H9 (cell line): ENCODE measurements at regions not wholly inside any gene's neighbourhood (a gene's known extent, or its start where the extent isn't known, plus 50 kb on each side); places are given as distances from the start of the nearest gene placed in this dataset.

Experiments used
- DNase-seq: peaks from one replicate; pipeline ENCODE4 v3.0.0-alpha.2; 2017
- H2AFZ ChIP-seq: one replicate; pipeline ENCODE4 v1.6.1; 2013; ENCODE audit warnings: mild to moderate bottlenecking, low read length, control low read depth, moderate library complexity
- H2AK5ac ChIP-seq: 2 replicates; pipeline ENCODE4 v1.6.1; 2013; ENCODE audit warnings: low read length, control low read depth, mixed read lengths; ENCODE audit not compliant: insufficient read length
- H2BK120ac ChIP-seq: one replicate; pipeline ENCODE4 v1.6.1; 2013; ENCODE audit warnings: low read depth, mild to moderate bottlenecking, low read length, control low read depth, inconsistent platforms; ENCODE audit not compliant: poor library complexity, severe bottlenecking
- H2BK12ac ChIP-seq: 2 replicates; pipeline ENCODE4 v1.6.1; 2013; ENCODE audit warnings: low read length, control low read depth, mixed read lengths, low read depth; ENCODE audit not compliant: insufficient read length
- H2BK15ac ChIP-seq: 2 replicates; pipeline ENCODE4 v1.6.1; 2013; ENCODE audit warnings: low read depth, low read length, control low read depth
- H2BK20ac ChIP-seq: one replicate; pipeline ENCODE4 v1.6.1; 2013; ENCODE audit warnings: low read depth, mild to moderate bottlenecking, low read length, control low read depth, inconsistent platforms; ENCODE audit not compliant: poor library complexity, severe bottlenecking
- H2BK5ac ChIP-seq: 2 replicates; pipeline ENCODE4 v1.6.1; 2013; ENCODE audit warnings: low read length, control low read depth, mixed read lengths; ENCODE audit not compliant: insufficient read length
- H3K14ac ChIP-seq: 2 replicates; pipeline ENCODE4 v1.6.1; 2013; ENCODE audit warnings: low read length, control low read depth; ENCODE audit not compliant: insufficient read depth
- H3K18ac ChIP-seq: 2 replicates; pipeline ENCODE4 v1.6.1; 2013; ENCODE audit warnings: low read depth, mild to moderate bottlenecking, mixed read lengths, low read length, control low read depth; ENCODE audit not compliant: insufficient read length
- H3K23ac ChIP-seq: 2 replicates; pipeline ENCODE4 v1.6.1; 2013; ENCODE audit warnings: low read length, control low read depth, mixed read lengths, low read depth; ENCODE audit not compliant: insufficient read length
- H3K23me2 ChIP-seq: 2 replicates; pipeline ENCODE4 v1.6.1; 2013; ENCODE audit warnings: low read depth, mild to moderate bottlenecking, mixed read lengths, low read length, control low read depth; ENCODE audit not compliant: insufficient read length, poor library complexity, severe bottlenecking
- H3K27ac ChIP-seq: 2 replicates; pipeline ENCODE4 v1.5.1; 2013; ENCODE audit warnings: low read length, control low read depth, mixed read lengths, low read depth; ENCODE audit not compliant: insufficient read length
- H3K27me3 ChIP-seq: 2 replicates; pipeline ENCODE4 v1.6.1; 2013; ENCODE audit warnings: low read length, control low read depth, inconsistent platforms; ENCODE audit not compliant: insufficient read depth
- H3K4ac ChIP-seq: 2 replicates; pipeline ENCODE4 v1.6.1; 2013; ENCODE audit warnings: low read depth, mild to moderate bottlenecking, control low read depth, inconsistent platforms, low read length, moderate library complexity
- H3K4me1 ChIP-seq: 2 replicates; pipeline ENCODE4 v1.6.1; 2013; ENCODE audit warnings: low read length, control low read depth, inconsistent platforms; ENCODE audit not compliant: insufficient read depth
- H3K4me2 ChIP-seq: 2 replicates; pipeline ENCODE4 v1.6.1; 2013; ENCODE audit warnings: low read length, control low read depth, mixed read lengths; ENCODE audit not compliant: insufficient read length, insufficient read depth
- H3K56ac ChIP-seq: 2 replicates; pipeline ENCODE4 v1.6.1; 2013; ENCODE audit warnings: low read depth, mild to moderate bottlenecking, mixed read lengths, low read length, control low read depth; ENCODE audit not compliant: insufficient read length
- H3K79me1 ChIP-seq: 2 replicates; pipeline ENCODE4 v1.6.1; 2013; ENCODE audit warnings: low read depth, mild to moderate bottlenecking, moderate library complexity, low read length, control low read depth, inconsistent platforms; ENCODE audit not compliant: insufficient read depth, poor library complexity, severe bottlenecking
- H3K79me2 ChIP-seq: 2 replicates; pipeline ENCODE4 v1.6.1; 2013; ENCODE audit warnings: low read length, control low read depth, inconsistent platforms; ENCODE audit not compliant: insufficient read depth
- H3K9ac ChIP-seq: 2 replicates; pipeline ENCODE4 v1.6.1; 2013; ENCODE audit warnings: low read length, control low read depth, mixed read lengths; ENCODE audit not compliant: insufficient read length; ENCODE audit errors: extremely low read depth
- H3K9me3 ChIP-seq: one replicate; pipeline ENCODE4 v1.6.1; 2013; ENCODE audit warnings: low read depth, low read length, inconsistent platforms; ENCODE audit not compliant: control insufficient read depth
- H3T11ph ChIP-seq: one replicate; pipeline ENCODE4 v1.6.1; 2013; ENCODE audit warnings: mild to moderate bottlenecking, low read length, control low read depth, inconsistent platforms
- H4K20me1 ChIP-seq: one replicate; pipeline ENCODE4 v1.6.1; 2013; ENCODE audit not compliant: control insufficient read depth, insufficient read length, insufficient read depth
- H4K5ac ChIP-seq: 2 replicates; pipeline ENCODE4 v1.6.1; 2013; ENCODE audit warnings: low read depth, mild to moderate bottlenecking, mixed read lengths, low read length, control low read depth; ENCODE audit not compliant: insufficient read length
- H4K8ac ChIP-seq: replicated peaks from 2 replicates; pipeline ENCODE4 v1.6.1; 2013; ENCODE audit warnings: low read length, control low read depth, mixed read lengths, low read depth; ENCODE audit not compliant: insufficient read length
- H4K91ac ChIP-seq: 2 replicates; pipeline ENCODE4 v1.6.1; 2013; ENCODE audit warnings: low read depth, mild to moderate bottlenecking, moderate library complexity, mixed read lengths, low read length, control low read depth; ENCODE audit not compliant: insufficient read length
- H3K27ac Mint-ChIP-seq, 3 experiments: 2 replicates in 2 of 3; 3 replicates in 1 of 3; pipeline ENCODE4 v1.8.0; 2020 to 2021; ENCODE audit warnings: mixed read lengths in 3 of 3, mild to moderate bottlenecking in 1 of 3, moderate library complexity in 1 of 3
- H3K27me3 Mint-ChIP-seq: 2 replicates; pipeline ENCODE4 v1.8.0; 2021; ENCODE audit warnings: low read depth, mild to moderate bottlenecking, moderate library complexity, mixed read lengths
- H3K36me3 Mint-ChIP-seq, 3 experiments: 2 replicates in 2 of 3; 3 replicates in 1 of 3; pipeline ENCODE4 v1.8.0; 2020 to 2021; ENCODE audit warnings: low read depth in 3 of 3, mixed read lengths in 3 of 3; ENCODE audit not compliant: insufficient read depth in 1 of 3
- H3K4me1 Mint-ChIP-seq, 2 experiments: 2 replicates each; pipeline ENCODE4 v1.8.0; 2020; ENCODE audit warnings: mixed read lengths in 2 of 2
- H3K4me3 Mint-ChIP-seq, 2 experiments: 2 replicates in 1 of 2; 3 replicates in 1 of 2; pipeline ENCODE4 v1.8.0; 2020 to 2021; ENCODE audit warnings: mild to moderate bottlenecking in 2 of 2, mixed read lengths in 2 of 2, moderate library complexity in 1 of 2
- H3K9me3 Mint-ChIP-seq, 2 experiments: 2 replicates in 1 of 2; 3 replicates in 1 of 2; pipeline ENCODE4 v1.8.0; 2020; ENCODE audit warnings: mild to moderate bottlenecking in 2 of 2, mixed read lengths in 2 of 2, moderate library complexity in 1 of 2
- CTCF ChIP-seq: fragments of 200-600 bp; sonication (generic); conservative IDR thresholded peaks from 3 replicates; pipeline ENCODE4 v1.8.0; 2021; ENCODE audit warnings: antibody characterized with exemption, mild to moderate bottlenecking
- WGBS: extraction: QIAGEN DNeasy Blood & Tissue Kit; methylation state at CpG from one replicate; pipeline ENCODE4 v1.1.7; 2013; ENCODE audit warnings: missing lambda C conversion rate, low lambda C conversion rate, mixed read lengths; ENCODE audit not compliant: insufficient read length; ENCODE audit errors: extremely low coverage; 5-methylcytosine and 5-hydroxymethylcytosine counted together

GRCh38 chr14:51189600-51190376 lies 50.3 kb upstream of the TMX1 start:
- H2AK5ac ChIP-seq, result no peak overlapping the region
- H3K4me3 Mint-ChIP-seq, result no peak overlapping the region
- no peaks in the 10 kb centered on the region for H3K27me3 Mint-ChIP-seq

More at GRCh38 chr14:51189600-51190376, 50.3 kb upstream of the TMX1 start:
- Mint-ChIP-seq H3K27ac (no peak overlapping the region), H3K36me3 (no peaks in the 10 kb centered on the region), H3K9me3 (no peaks in the 10 kb centered on the region), H3K4me1 (peaks cover 0 to 6% of the 10 kb centered on the region in 2 experiments; a peak in 3 of 4 replicates)
- Histone ChIP-seq H3K56ac (no peak overlapping the region), H2BK5ac (no peak overlapping the region), H3K79me2 (no peaks in the 10 kb centered on the region), H3T11ph (no peak overlapping the region), H3K23me2 (no peaks in the 10 kb centered on the region), H2BK120ac (no peak overlapping the region), H3K18ac (no peak overlapping the region), H3K79me1 (no peaks in the 10 kb centered on the region), H2BK20ac (no peak overlapping the region), H2BK15ac (no peak overlapping the region), H4K20me1 (no peaks in the 10 kb centered on the region), H3K23ac (no peak overlapping the region), H3K4me1 (no peaks in the 10 kb centered on the region), H4K5ac (no peak overlapping the region), H3K9me3 (no peaks in the 10 kb centered on the region), H3K4me2 (no peak overlapping the region), H2AFZ (no peak overlapping the region), H4K8ac (no peak overlapping the region), H3K9ac (no peak overlapping the region), H2BK12ac (no peak overlapping the region), H3K27me3 (no peaks in the 10 kb centered on the region), H4K91ac (no peak overlapping the region), H3K4ac (no peak overlapping the region), H3K14ac (no peak overlapping the region), H3K27ac (no peak overlapping the region)
- DNase-seq, result no peak
- no peak for TF ChIP-seq CTCF
- no CpG with 5 or more reads among the region's 4 CpGs for WGBS
